HG02588 (cell line): ENCODE measurements at regions not wholly inside any gene's neighbourhood (a gene's known extent, or its start where the extent isn't known, plus 50 kb on each side); places are given as distances from the start of the nearest gene placed in this dataset.

ENCODE experiments used
- ATAC-seq: cut with Tn5 transposase; IDR thresholded peaks from one replicate; pipeline ENCODE4 v1.9.1; 2021; ENCODE audit warnings: mild to moderate bottlenecking, moderate library complexity; ENCODE audit not compliant: unreplicated experiment

DNA sequence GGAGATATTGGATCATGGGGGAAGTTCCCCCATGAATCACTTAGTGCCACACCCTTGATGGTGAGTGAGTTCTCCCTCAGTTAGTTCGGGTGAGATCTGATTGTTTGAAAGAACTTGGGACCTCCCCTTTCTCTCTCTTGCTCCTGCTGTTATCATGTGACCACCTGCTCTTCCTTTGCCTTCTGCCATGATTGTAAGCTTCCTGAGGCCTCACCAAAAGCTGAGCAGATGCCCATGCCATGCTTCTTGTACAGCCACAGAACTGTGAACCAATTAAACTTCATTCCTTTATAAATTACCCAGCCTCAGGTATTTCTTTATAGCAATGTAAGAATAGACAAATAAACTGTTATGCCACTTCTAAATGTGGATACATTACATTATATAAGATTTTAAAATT, 686.7 kb upstream of the MARCKS start:
- ATAC-seq: no peak

DNA sequence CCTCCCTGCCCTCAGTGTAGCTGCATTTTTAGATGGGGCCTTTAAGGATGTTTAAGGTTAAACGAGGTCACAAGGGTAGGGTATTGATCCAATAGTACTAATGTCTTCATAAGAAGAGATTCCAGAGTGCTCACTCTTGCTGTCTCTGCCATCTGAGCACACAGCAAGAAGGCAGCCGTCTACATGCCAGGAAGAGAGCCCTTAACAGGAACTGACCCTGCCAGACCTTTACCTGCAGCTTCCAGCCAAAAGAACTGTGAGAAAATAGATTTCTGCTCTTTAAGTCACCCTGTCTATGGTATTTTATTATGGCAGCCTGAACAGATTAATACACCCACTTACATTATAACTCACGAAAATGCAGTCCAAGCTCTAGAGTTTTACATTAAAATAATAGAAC, 685.3 kb upstream of the MARCKS start:
- ATAC-seq: no peak

DNA sequence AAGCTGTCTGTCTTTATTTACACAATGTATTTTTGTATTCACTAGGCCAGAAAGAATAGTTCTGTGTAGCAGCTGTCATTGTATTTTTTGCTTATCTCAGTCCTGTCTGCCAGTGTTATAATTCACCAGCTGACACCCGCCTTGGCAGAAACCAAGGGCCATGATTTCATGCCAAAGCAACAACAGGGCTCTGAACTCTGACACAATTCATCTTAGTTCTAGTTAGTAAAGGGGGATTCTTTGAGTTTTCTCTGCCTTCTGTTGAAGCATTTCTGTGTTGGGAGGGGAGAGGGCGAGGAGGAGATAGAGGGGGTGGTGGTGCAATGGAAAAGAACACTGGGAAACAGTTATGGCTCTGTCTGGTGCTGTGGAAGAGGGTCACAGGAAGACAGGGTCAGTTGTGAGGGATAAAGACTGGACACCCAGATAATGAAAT, 684.6 kb upstream of the MARCKS start:
- ATAC-seq: no peak

DNA sequence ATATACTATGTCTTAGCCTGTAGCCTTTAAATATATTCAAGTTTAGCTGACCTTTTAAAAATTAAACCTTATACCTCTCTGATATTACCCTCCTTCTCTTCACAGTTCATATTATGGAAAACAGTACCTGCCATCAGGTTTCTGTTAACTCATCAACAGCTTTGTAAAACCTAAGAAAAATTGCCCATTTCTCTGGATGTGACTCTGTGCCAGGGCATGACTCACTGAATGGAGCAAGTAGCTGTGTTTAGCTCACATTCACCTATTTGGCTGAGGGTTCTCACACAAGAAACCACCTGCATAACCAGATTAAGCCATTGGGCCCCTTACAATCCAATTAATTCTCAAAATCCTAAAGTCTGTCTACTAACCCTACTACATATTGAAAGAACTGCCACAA, 678.8 kb upstream of the MARCKS start:
- ATAC-seq: no peak

DNA sequence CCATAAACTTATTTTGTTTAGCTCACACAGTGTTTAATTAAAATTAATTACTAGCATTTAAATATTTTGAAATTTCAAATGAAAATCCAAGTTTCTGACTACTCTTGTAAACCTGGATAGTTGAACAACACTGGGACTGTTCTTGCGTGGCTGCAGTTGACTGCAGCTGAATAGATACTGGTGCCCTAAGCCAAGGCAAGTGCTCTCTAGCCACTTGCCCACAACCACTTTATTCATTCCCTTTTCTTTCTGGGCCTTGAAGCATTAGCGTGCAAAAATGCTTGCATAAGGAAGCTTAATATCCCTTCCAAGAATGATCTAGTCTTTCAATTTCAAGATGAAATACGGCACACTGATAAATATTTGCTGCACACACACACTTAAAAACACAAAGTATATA, 676.0 kb upstream of the MARCKS start:
- ATAC-seq: no peak

DNA sequence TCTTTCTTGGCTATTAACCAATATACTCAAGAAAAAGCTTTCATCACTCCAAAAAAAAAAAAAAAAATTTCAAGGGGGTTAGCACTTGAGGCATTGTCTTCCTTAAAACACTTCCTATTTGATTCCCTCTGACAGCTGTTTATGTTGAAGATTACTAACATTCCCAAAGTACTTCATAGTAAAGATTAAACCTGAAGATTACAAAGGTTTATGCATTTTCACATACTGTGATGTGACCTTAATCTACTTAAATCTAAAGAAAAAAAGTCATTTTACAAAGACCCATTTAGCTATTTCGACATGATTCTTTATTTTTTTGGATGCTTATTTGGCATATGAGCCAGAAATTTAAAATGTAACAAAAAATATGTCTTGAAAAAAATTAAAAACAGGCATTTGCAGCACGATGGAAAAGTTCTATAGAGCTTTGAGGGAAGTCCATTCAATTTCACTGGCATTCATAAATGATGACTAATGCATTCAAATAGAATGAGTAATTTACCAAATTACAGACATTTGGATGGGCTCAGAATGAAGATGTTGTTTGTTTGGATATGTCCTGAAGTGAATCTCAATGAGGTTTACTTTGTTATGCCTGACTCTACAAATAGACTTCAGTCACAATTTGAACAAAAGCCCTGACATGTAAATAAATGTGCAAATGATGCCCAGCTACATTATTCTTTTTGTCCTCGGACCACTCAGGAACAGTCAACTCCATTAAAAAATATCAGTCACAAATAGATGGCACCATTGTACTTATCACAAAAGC, 674.6 kb upstream of the MARCKS start:
- ATAC-seq: no peak

DNA sequence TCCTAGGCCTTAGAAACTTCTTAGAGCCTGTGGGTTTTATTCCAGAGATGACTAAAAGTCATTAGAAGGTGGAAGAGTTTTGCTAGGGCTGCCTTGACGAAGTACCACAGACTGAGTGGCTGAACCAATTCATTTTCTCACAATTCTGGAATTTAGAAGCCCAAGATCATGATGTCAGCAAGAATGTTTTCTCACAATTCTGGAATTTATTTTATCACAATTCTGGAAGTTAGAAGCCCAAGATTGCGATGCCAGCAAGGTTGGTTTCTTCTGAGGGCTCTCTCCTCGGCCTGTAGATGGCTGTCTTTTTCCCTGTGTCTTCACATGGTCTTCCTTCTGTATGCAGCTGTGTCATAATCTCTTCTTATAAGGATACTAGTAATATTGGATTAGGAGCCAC, 672.9 kb upstream of the MARCKS start:
- no peak for ATAC-seq

DNA sequence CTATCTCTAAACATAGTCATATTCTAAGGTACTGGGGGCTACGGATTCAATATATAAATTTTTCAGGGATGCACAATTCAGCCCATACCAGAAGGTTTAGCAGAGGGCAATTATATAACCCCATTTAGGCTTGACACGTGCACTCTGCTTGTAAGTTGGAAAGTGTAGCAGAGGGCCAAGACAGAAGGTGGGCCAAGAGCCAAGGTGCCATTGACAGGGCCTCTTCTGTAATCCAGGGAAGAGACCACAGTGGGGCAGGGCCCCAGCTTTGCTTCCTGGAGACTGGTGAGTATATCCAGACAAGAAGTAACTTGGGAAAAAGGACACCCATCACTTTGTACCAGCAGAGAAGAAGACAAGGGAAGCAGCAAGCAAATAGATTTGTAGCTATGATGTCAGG, 672.4 kb upstream of the MARCKS start:
- no peak for ATAC-seq

DNA sequence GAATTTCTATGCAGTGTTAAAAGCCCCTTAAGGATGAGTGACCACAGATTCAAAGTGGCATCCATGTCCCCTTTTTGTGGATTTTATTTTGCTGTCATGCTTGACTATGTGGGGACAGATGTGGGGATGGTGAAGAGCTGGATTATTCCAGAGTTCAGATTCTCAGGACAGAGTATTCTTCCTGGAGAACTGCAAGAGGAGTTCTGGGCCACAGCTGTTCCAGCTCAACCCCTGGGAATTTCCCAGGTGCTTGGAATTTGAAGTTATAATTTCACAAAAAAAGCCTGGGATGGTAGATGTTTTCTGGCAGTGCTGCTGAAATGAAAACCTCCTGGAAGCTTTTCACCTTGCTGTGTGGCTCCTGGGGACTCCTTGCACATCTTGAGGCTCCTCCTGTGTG, 671.8 kb upstream of the MARCKS start:
- no peak for ATAC-seq

DNA sequence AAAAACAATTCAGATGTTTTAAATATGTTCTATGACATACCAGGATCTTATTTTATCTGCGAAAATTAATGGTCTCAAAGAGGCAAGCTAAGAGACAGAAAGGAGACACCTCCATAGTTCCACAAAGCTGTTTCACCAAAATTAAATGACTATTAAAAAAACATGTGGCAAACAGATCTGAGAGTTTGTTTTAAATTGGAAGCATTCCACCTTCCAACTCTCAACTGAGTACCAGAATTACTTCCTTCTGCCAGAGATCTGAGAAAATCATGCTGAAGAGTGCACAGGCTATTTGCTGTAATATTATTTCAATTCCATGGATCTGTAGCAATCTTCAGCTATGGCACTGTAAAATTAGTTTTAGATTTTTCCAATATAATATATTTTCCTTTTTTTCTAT, 669.5 kb upstream of the MARCKS start:
- no peak for ATAC-seq

DNA sequence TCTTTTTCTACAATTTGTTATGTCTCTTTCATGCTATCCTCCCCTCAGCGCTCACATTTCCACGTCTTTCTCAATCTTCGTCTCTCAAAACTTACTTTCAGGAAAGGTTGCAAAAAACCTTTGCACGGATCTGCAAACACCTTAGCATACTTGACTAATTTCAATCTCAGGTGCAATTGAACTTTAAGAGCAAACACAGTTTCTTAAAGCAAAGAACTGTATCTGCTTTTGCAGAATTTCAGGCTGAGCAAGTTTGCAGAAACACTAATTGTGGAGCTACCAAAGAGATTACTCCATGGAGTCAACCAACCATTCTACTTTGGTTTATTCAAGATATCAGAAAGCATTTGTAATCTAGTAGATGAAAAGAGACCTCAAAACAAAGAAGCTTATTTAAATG, 668.2 kb upstream of the MARCKS start:
- no peak for ATAC-seq

DNA sequence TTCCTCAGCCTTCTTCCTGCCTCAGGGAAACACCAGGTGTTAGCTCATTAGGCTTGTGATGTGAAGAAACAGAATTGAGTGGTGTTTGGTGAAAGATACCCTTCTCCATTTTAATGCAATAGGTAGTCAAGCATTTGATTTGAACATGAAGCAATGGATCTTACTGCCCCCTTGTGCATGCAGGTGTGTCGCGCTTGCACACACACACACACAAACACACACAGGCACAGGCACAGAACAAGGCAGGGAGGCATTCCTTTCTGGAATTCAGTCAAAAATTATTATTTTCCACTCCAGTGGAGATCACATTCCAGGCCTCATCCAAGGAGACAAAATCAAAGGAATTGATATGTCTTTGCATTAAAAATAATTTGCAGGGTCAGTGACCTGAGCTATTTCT, 667.0 kb upstream of the MARCKS start:
- no peak for ATAC-seq

DNA sequence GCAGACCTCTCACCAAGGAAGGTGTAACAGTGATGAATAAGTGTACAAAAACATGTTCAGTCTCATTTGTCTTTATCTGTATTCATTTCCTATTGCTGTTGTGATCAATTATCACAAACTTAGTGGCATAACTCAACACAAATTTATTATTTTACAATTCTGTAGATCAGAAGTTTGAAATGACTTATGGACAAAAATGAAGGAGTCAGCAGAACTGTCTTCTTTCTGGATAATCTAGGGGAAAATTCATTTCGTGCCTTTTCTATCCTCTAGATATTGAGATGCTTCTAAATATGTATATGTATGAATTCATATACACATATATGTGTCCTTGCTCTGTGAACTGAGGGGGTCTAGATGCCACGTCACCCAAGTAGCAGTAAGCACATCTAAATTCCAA, 663.1 kb upstream of the MARCKS start:
- no peak for ATAC-seq

DNA sequence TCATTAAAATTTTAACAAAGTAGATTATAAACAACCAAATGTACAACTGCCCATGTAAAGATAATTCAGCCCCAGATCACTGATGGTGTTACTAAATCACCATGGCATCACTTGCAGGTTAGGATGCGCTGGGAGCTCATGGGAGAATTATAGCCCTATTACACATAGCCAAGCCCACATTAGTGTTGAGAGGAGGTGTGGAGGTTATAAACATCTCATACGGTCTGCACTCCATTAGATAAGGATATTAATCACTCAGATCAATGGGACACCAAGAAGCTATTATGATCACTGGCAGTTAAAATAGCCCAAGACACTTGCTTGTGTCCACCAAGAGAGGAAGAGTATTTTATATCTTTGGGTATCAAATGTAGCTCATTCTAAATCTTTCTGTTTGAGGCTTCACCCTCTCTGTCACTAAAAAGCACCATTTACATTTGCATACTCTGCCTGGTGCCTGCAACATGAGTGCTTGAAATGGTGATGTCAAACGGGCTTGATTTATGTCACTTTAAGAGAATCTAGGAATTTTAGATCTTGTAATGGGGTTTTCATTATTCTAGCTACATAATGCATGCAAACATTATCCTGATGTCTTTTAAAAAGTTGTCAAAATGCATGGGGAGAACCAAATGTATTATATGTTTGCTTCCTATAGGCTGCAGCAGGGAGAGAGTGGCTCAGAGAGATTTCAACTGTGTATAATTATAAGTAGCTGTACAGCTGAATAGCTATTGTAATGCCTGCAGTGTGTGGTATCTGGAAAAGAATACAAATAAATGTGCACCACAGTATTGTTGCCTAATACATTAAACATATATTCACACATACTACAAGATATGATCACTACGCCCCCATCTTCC, 654.1 kb upstream of the MARCKS start:
- no peak for ATAC-seq

DNA sequence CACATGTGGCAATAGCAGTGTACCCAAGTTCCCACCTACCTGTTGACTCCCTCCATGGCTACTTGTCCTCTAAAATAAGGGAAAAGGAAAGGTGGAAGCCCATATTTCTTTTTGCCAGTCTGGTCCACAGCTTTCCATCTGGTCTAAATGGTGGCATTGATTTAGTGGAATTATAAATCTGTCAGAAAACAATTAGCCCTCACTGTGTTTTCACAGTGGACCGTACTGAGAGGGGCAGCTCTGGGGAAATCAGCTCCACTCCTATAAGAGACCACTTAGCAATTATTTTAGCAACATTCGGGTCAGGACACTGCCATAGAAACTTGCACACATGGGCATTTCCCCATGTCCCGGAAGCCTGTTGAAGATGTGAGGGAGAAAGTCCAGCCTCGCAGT, 653.4 kb upstream of the MARCKS start:
- no peak for ATAC-seq

DNA sequence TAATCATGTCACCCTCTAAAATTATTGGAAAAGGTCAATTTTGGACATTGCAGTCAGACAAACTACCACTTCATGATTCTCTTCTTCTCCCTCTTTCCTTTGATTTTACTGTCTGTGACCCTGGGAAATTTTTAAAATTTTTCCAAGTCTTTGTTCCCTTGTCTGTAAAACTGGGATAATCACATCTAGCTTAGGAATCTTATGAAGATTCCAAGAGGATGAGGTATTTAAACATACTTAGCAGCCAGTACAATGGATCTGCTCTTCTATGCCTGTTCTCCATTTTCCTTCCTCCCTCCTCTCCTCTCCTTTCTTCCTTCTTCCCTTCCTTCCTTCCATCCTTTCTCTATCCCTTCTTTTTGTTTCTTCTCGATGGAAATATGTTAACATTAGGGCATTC, 651.6 kb upstream of the MARCKS start:
- no peak for ATAC-seq

DNA sequence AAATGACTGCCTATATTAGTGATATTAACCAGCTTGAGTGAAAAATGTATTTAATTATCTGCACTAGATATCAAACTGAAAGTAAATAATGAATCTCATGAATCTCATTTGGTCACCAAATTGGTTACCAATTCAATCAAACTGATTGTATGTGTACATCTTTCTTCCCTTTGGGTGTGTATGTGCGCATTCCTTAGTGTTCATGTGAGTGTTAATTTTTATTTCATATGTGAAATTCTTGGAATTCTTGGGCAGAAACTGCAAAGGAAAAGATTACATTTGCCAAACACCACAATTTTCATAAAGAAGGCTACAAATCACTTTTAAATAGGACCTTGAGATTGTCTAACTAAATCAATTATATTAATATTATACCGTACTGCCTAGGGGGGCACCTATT, 648.4 kb upstream of the MARCKS start:
- no peak for ATAC-seq

DNA sequence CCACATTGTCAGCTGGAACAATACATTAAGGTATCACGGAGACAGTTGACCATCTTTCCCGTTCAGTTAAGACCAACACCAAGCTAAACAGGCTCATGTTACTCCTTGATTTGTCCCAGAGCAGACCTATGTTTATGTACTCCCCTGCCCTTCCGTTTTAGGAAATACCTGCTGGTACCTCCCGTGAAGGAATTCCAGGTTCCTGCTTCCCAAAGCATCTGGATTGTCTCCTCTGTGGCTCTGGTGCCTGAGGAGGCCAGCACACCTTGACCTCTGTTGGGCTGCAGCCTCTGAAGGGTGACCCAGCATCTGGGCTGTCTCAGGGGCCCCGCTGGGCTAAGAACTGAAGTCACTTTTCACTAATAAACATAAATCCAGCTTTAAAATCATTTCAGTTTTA, 647.8 kb upstream of the MARCKS start:
- ATAC-seq: no peak

DNA sequence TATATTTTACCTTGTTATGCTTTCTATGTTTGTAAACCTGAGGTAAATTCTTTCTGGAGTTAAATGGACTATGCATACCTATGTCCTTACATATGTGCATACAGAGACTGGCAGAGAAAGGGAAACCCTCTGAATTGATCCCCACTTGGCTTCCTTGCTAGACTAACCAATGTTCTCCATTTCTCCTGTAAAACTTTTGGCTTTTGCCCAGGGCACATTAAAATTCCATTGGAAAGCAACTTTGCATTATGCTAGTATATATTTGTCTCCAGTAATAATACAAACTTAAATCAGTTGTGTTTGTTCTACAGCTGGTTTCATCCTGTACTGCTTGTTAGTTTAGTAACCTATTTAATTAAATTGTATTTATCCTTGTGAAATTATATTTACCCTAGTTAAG, 646.0 kb upstream of the MARCKS start:
- ATAC-seq: no peak

DNA sequence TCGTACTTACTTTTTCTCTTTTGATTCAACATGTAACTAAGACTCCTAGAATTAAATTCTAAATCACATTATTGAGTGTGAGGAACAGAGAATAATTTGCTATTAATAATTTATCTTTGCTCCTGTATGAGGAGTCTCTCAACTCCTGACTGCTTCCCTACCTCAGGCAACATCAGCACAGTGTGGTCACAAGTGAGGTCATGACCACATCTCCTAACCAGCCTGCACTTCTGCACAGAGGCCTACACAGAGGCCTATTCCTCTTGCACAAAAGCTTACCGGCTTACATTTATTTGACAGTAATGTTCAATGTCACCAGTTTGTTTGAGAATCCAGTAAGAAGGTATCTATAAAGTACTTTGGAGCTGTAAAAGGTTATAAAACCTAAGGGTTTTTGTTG, 637.4 kb upstream of the MARCKS start:
- ATAC-seq: no peak

DNA sequence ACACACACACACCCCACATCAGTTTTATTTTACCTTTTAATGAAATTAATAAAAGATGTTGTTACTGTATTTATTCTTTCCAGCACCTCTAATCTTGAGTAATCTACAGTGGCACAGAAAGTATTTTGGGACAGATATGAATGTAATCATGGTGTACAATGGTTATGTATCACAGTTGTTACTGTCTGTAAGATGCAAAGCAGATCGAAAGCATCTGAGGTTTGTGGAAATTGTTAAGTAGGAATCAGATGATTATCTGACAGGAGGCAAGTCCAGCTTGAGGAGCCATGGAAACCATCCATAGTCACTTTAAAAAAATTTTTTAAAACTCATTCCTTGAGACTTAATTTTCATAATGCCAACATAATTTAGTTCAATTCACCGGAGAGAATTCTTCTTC, 636.3 kb upstream of the MARCKS start:
- ATAC-seq: no peak

DNA sequence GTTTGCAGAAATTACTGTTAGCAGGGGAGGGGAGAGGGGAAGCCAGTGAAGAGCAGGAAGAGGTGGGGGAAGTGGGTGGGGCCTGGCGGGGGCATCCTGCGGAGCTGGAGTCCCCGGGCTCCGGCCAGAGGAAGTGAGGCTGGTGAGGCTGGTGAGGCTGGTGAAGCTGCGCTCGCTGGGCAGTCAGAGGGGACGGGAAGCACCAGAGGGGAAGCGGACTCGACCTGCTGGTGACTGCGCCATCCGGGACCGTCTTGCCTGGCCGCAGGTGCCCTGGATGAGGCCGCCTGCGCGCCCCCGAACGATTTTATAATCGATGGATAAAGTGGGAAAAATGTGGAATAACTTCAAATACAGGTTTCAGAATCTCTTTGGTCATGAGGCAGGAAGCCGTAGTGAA, 635.3 kb upstream of the MARCKS start:
- no peak for ATAC-seq
